A549 (cell line): ENCODE measurements at regions not wholly inside any gene's neighbourhood (a gene's known extent, or its start where the extent isn't known, plus 50 kb on each side); places are given as distances from the start of the nearest gene placed in this dataset.

ENCODE experiments used
- ATAC-seq, 2 experiments: fragments of 200-7000 bp in 1 of 2; fragments of >200 bp in 1 of 2; cut with Nextera tagmentation in 1 of 2; cut with Tn5 transposase in 1 of 2; 3 replicates each; pipeline versions ENCODE4 v1.8.0 to v1.9.1; 2018 to 2020; ENCODE audit warnings: mild to moderate bottlenecking in 1 of 2, moderate library complexity in 1 of 2
- CTCF ChIA-PET: fragments of 300-600 bp; sonication (Branson Sonifier 250); formaldehyde crosslinking; extraction: SDS; loops from one replicate; lab custom pipeline; 2021; ENCODE audit warnings: antibody characterized with exemption, inconsistent platforms; lab: Yijun Ruan, JAX
- POLR2A ChIA-PET: fragments of 350-600 bp; formaldehyde crosslinking; extraction: SDS; loops from one replicate; lab custom pipeline; 2021; ENCODE audit warnings: antibody characterized with exemption, inconsistent platforms; lab: Yijun Ruan, JAX
- DNase-seq, 2 experiments: peaks; one replicate each; pipeline versions ENCODE4 v3.0.0 to v3.0.0-alpha.2; 2011 to 2016; ENCODE audit warnings: low read depth in 1 of 2, low spot score in 1 of 2
- FAIRE-seq: peaks from 2 replicates; lab custom pipeline; 2011; peaks lifted over from hg19 to GRCh38; lab: Jason Lieb, UNC
- H3K27ac ChIP-seq, 2 experiments: fragments of >200 bp; sonication (Bioruptor Twin); formaldehyde crosslinking; 3 replicates each; pipeline ENCODE4 v1.5.1; 2016 to 2017
- H3K4me1 ChIP-seq: fragments of >200 bp; sonication (Bioruptor Twin); formaldehyde crosslinking; 3 replicates; pipeline ENCODE4 v1.6.1; 2016
- H3K4me2 ChIP-seq: fragments of >200 bp; sonication (Bioruptor Twin); formaldehyde crosslinking; 3 replicates; pipeline ENCODE4 v1.6.1; 2016
- H3K4me3 ChIP-seq: fragments of >200 bp; sonication (Bioruptor Twin); formaldehyde crosslinking; 3 replicates; pipeline ENCODE4 v1.5.1; 2016
- H3K9me3 ChIP-seq: fragments of >200 bp; sonication (Bioruptor Twin); formaldehyde crosslinking; 3 replicates; pipeline ENCODE4 v1.6.1; 2016
- ATOH8 ChIP-seq: fragments of 250-450 bp; sonication (Bioruptor Pico); IDR thresholded peaks from 2 replicates; pipeline ENCODE4 v1.5.0; 2020; ENCODE audit warnings: low read depth, mild to moderate bottlenecking, moderate library complexity
- BHLHE40 ChIP-seq: IDR thresholded peaks from 2 replicates; pipeline ENCODE4 v1.6.1; 2012; ENCODE audit warnings: low read depth, low read length, inconsistent platforms
- CBX8 ChIP-seq: fragments of 200-600 bp; sonication (generic); IDR thresholded peaks from 2 replicates; pipeline ENCODE4 v1.6.1; 2016
- CTCF ChIP-seq: fragments of >200 bp; sonication (Bioruptor Twin); formaldehyde crosslinking; IDR thresholded peaks from 3 replicates; pipeline ENCODE4 v1.5.1; 2016
- EHF ChIP-seq: fragments of 250-450 bp; sonication (Bioruptor Pico); IDR thresholded peaks from 2 replicates; pipeline ENCODE4 v1.5.0; 2020; ENCODE audit warnings: mild to moderate bottlenecking
- ESRRA ChIP-seq: fragments of 150-350 bp; IDR thresholded peaks from 2 replicates; pipeline ENCODE4 v1.6.1; 2014; ENCODE audit warnings: mild to moderate bottlenecking, low read length, borderline replicate concordance
- FOSB ChIP-seq: fragments of 250-450 bp; sonication (Bioruptor Pico); IDR thresholded peaks from 2 replicates; pipeline ENCODE4 v1.5.0; 2020; ENCODE audit warnings: mild to moderate bottlenecking, moderate library complexity
- FOSL2 ChIP-seq, 2 experiments: fragments of 450-650 bp in 1 of 2; fragments of >200 bp in 1 of 2; sonication (Bioruptor Twin) in 1 of 2; formaldehyde crosslinking; IDR thresholded peaks; 2 replicates each; pipeline versions ENCODE4 v1.5.0 to v1.6.1; 2016 to 2020; ENCODE audit warnings: mild to moderate bottlenecking in 1 of 2, moderate library complexity in 1 of 2
- FOXS1 ChIP-seq: fragments of 250-450 bp; sonication (Bioruptor Pico); IDR thresholded peaks from 2 replicates; pipeline ENCODE4 v1.5.0; 2020; ENCODE audit warnings: mild to moderate bottlenecking, moderate library complexity
- HES2 ChIP-seq: fragments of >200 bp; sonication (Bioruptor Twin); formaldehyde crosslinking; IDR thresholded peaks from 2 replicates; pipeline ENCODE4 v1.6.1; 2016
- HMGXB4 ChIP-seq: fragments of 250-450 bp; sonication (Bioruptor Pico); IDR thresholded peaks from 2 replicates; pipeline ENCODE4 v1.5.0; 2021; ENCODE audit warnings: mild to moderate bottlenecking, moderate library complexity, borderline replicate concordance
- HOXA7 ChIP-seq: fragments of 250-450 bp; sonication (Bioruptor Pico); IDR thresholded peaks from 2 replicates; pipeline ENCODE4 v1.5.0; 2020; ENCODE audit warnings: mild to moderate bottlenecking, moderate library complexity
- MAX ChIP-seq: IDR thresholded peaks from 2 replicates; pipeline ENCODE4 v1.6.1; 2012
- NPAS2 ChIP-seq: fragments of 250-450 bp; sonication (Bioruptor Pico); IDR thresholded peaks from 2 replicates; pipeline ENCODE4 v1.8.0; 2022; ENCODE audit warnings: mild to moderate bottlenecking, moderate library complexity, borderline replicate concordance
- NR3C1 ChIP-seq: fragments of >200 bp; sonication (Bioruptor Twin); formaldehyde crosslinking; IDR thresholded peaks from 3 replicates; pipeline ENCODE4 v1.6.1; 2017
- PBX3 ChIP-seq: IDR thresholded peaks from 2 replicates; pipeline ENCODE4 v1.6.1; 2012
- RFX5 ChIP-seq: fragments of 450-650 bp; IDR thresholded peaks from 2 replicates; pipeline ENCODE4 v1.7.1; 2014; ENCODE audit warnings: antibody characterized with exemption, mild to moderate bottlenecking, moderate library complexity
- SMC3 ChIP-seq: fragments of >200 bp; sonication (Bioruptor Twin); formaldehyde crosslinking; IDR thresholded peaks from 3 replicates; pipeline ENCODE4 v1.6.1; 2018; ENCODE audit warnings: inconsistent platforms
- SREBF2 ChIP-seq: fragments of 450-650 bp; IDR thresholded peaks from 2 replicates; pipeline ENCODE4 v1.6.1; 2014; ENCODE audit warnings: mild to moderate bottlenecking, moderate library complexity
- TP53 ChIP-seq: fragments of 250-450 bp; sonication (Bioruptor Pico); IDR thresholded peaks from 2 replicates; pipeline ENCODE4 v1.5.0; 2021; ENCODE audit warnings: mild to moderate bottlenecking, moderate library complexity
- USF2 ChIP-seq: fragments of 450-650 bp; IDR thresholded peaks from 2 replicates; pipeline ENCODE4 v1.6.1; 2014; ENCODE audit warnings: antibody characterized with exemption
- ZSCAN20 ChIP-seq: fragments of 250-450 bp; sonication (Bioruptor Pico); IDR thresholded peaks from 2 replicates; pipeline ENCODE4 v1.8.0; 2022; ENCODE audit warnings: mild to moderate bottlenecking, moderate library complexity
- WGBS: methylation state at CpG from one replicate; pipeline ENCODE4 v1.1.6; 2017; ENCODE audit errors: missing lambda C conversion rate; 5-methylcytosine and 5-hydroxymethylcytosine counted together

- TF ChIP-seq HES2 (no peak), CBX8 (no peak), NPAS2 (CRISPR knock-in tag) (no peak)
Observed at GRCh38 chr13:111598747-111599146, 278.3 kb downstream of the TEX29 start (continued).

GRCh38 chr13:111599791-111600190, 279.3 kb downstream of the TEX29 start:
- FAIRE-seq = no peak
- no peak for TF ChIP-seq SREBF2
- no peak for TF ChIP-seq BHLHE40
- 3% methylated on average over 5 of the region's 9 CpGs for WGBS

GRCh38 chr13:111602874-111603273, 282.4 kb downstream of the TEX29 start:
- ChIA-PET CTCF (no interaction called here), POLR2A (no interaction called here)
- FAIRE-seq (no peak), ATAC-seq (no peak), DNase-seq (no peak)
- no peak overlapping the region for H3K4me3 ChIP-seq
- H3K9me3 ChIP-seq = no peaks in the 10 kb centered on the region
- no peaks in the 10 kb centered on the region for H3K4me1 ChIP-seq
- no peak overlapping the region for H3K27ac ChIP-seq
- no peak overlapping the region for H3K4me2 ChIP-seq
- WGBS = 79% methylated on average over 18 of the region's 21 CpGs
- TF ChIP-seq FOSL2 (IDR thresholded peaks at IDR 0.05) (no peak), FOSL2 (CRISPR knock-in tag; IDR thresholded peaks at IDR 0.05) (no peak), HES2 (no peak), ATOH8 (CRISPR knock-in tag) (no peak), EHF (no peak), RFX5 (no peak), ZSCAN20 (no peak), HMGXB4 (CRISPR knock-in tag) (no peak), PBX3 (no peak), ESRRA (no peak), SREBF2 (no peak), USF2 (no peak), CTCF (no peak), SMC3 (no peak), FOXS1 (CRISPR knock-in tag) (no peak), FOSB (no peak), MAX (no peak), NR3C1 (no peak), TP53 (CRISPR knock-in tag) (no peak), HOXA7 (CRISPR knock-in tag) (no peak)

More at GRCh38 chr13:111599791-111600190, 279.3 kb downstream of the TEX29 start:
- no peaks in the 10 kb centered on the region for H3K9me3 ChIP-seq
- no peak overlapping the region for H3K4me3 ChIP-seq
- no peak overlapping the region for H3K4me2 ChIP-seq
- ChIA-PET CTCF (no interaction called here), POLR2A (no interaction called here)
- DNase-seq (no peak), ATAC-seq (no peak)
- no peaks in the 10 kb centered on the region for H3K4me1 ChIP-seq
- no peak overlapping the region for H3K27ac ChIP-seq
